ENCODE measurements at regions not wholly inside any gene's neighbourhood (a gene's known extent, or its start where the extent isn't known, plus 50 kb on each side); places are given as distances from the start of the nearest gene placed in this dataset.

DNA sequence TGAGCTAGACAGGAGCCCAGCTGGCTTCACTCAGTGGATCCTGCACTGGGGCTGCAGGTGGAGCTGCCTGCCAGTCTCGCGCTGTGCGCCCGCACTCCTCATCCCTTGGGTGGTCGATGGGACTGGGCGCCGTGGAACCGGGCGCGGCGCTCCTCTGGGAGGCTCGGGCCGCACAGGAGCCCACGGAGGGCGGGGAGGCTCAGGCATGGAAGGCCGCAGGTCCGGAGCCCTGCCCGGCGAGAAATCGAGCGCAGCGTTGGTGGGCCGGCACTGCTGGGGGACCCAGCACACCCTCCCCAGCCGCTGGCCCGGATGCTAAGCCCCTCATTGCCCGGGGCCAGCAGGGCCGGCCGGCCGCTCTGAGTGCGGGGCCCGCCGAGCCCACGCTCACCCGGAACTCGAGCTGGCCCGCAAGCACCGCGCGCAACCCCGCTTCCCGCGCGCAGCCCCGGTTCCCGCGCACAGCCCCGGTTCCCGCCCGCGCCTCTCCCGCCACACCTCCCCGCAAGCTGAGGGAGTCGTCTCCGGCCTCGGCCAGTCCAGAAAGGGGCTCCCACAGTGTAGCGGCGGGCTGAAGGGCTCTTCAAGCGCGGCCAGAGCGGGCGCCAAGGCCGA is 1130.5 kb upstream of the FLRT2 start:
- Histone ChIP-seq H3K4me3 (ENCODE audit: low read length) (no peak overlapping the region), H3K79me2 (replicated peaks; ENCODE audit: insufficient read depth, low read length) (no peaks in the 10 kb centered on the region), H3K9me2 (ENCODE audit: insufficient read depth, low read length) (no peaks in the 10 kb centered on the region), H3K9ac (ENCODE audit: low read length) (no peak overlapping the region), H3K27me3 (ENCODE audit: insufficient read depth, low read depth, low read length) (no peaks in the 10 kb centered on the region), H4K20me1 (ENCODE audit: insufficient read depth) (no peaks in the 10 kb centered on the region), H3K36me3 (ENCODE audit: insufficient read depth, low read length) (no peaks in the 10 kb centered on the region), H3K27ac (ENCODE audit: low read length) (no peak overlapping the region), H2AFZ (ENCODE audit: low read depth, low read length) (no peak overlapping the region), H3F3A (ENCODE audit: insufficient read depth, low read length, poor library complexity, severe bottlenecking) (no peaks in the 10 kb centered on the region), H3K9me3 (ENCODE audit: low read length) (no peaks in the 10 kb centered on the region), H3K4me2 (ENCODE audit: low read length) (no peak overlapping the region)
- TF ChIP-seq, protein P1, sequence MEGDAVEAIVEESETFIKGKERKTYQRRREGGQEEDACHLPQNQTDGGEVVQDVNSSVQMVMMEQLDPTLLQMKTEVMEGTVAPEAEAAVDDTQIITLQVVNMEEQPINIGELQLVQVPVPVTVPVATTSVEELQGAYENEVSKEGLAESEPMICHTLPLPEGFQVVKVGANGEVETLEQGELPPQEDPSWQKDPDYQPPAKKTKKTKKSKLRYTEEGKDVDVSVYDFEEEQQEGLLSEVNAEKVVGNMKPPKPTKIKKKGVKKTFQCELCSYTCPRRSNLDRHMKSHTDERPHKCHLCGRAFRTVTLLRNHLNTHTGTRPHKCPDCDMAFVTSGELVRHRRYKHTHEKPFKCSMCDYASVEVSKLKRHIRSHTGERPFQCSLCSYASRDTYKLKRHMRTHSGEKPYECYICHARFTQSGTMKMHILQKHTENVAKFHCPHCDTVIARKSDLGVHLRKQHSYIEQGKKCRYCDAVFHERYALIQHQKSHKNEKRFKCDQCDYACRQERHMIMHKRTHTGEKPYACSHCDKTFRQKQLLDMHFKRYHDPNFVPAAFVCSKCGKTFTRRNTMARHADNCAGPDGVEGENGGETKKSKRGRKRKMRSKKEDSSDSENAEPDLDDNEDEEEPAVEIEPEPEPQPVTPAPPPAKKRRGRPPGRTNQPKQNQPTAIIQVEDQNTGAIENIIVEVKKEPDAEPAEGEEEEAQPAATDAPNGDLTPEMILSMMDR (IDR thresholded peaks at IDR 0.05; ENCODE audit: poor library complexity, severe bottlenecking): no peak
- TF ChIP-seq SMC3 (conservative IDR thresholded peaks at IDR 0.05; ENCODE audit: poor library complexity): no peak
- TF ChIP-seq MXI1 (conservative IDR thresholded peaks at IDR 0.05; ENCODE audit: poor library complexity, severe bottlenecking): no peak
- no peak for TF ChIP-seq EZH2 (IDR thresholded peaks at IDR 0.05; ENCODE audit: borderline replicate concordance, insufficient read depth, low read length, poor library complexity, severe bottlenecking)
- TF ChIP-seq RAD21 (conservative IDR thresholded peaks at IDR 0.05): no peak
- TF ChIP-seq POLR2AphosphoS5 (IDR thresholded peaks at IDR 0.05): no peak
- no peak for TF ChIP-seq TAF1 (IDR thresholded peaks at IDR 0.05; ENCODE audit: low read depth)
- TF ChIP-seq EP300 (conservative IDR thresholded peaks at IDR 0.05; ENCODE audit: poor library complexity, severe bottlenecking): no peak
- TF ChIP-seq, protein P2, sequence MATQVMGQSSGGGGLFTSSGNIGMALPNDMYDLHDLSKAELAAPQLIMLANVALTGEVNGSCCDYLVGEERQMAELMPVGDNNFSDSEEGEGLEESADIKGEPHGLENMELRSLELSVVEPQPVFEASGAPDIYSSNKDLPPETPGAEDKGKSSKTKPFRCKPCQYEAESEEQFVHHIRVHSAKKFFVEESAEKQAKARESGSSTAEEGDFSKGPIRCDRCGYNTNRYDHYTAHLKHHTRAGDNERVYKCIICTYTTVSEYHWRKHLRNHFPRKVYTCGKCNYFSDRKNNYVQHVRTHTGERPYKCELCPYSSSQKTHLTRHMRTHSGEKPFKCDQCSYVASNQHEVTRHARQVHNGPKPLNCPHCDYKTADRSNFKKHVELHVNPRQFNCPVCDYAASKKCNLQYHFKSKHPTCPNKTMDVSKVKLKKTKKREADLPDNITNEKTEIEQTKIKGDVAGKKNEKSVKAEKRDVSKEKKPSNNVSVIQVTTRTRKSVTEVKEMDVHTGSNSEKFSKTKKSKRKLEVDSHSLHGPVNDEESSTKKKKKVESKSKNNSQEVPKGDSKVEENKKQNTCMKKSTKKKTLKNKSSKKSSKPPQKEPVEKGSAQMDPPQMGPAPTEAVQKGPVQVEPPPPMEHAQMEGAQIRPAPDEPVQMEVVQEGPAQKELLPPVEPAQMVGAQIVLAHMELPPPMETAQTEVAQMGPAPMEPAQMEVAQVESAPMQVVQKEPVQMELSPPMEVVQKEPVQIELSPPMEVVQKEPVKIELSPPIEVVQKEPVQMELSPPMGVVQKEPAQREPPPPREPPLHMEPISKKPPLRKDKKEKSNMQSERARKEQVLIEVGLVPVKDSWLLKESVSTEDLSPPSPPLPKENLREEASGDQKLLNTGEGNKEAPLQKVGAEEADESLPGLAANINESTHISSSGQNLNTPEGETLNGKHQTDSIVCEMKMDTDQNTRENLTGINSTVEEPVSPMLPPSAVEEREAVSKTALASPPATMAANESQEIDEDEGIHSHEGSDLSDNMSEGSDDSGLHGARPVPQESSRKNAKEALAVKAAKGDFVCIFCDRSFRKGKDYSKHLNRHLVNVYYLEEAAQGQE (IDR thresholded peaks at IDR 0.05; ENCODE audit: borderline replicate concordance): no peak

DNA sequence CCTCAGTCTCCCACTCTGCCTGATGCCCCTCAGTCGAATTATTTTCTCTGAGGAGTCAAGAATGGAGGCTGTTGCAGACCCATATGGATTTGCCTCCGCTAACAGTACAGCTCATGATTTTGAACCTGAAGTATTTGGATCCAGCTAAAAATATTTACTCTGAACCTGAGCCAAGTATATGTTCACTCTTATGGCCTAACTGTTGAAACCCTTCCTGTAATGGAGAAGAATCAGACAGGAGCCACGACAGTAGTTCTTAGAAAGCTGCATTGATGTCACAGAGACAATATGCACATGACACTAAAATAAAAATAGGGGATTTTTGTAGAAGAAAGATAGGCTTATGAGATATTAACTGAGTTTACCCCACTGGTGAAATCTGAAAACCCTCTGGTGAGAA is 1128.3 kb upstream of the FLRT2 start:
- no peaks in the 10 kb centered on the region for H3K9me3 ChIP-seq (ENCODE audit: low read length)

More for the DNA sequence above, 1128.3 kb upstream of the FLRT2 start:
- TF ChIP-seq RAD21 (conservative IDR thresholded peaks at IDR 0.05) (no peak), EZH2 (IDR thresholded peaks at IDR 0.05; ENCODE audit: borderline replicate concordance, insufficient read depth, low read length, poor library complexity, severe bottlenecking) (no peak), EP300 (conservative IDR thresholded peaks at IDR 0.05; ENCODE audit: poor library complexity, severe bottlenecking) (no peak), TAF1 (IDR thresholded peaks at IDR 0.05; ENCODE audit: low read depth) (no peak), SMC3 (conservative IDR thresholded peaks at IDR 0.05; ENCODE audit: poor library complexity) (no peak), POLR2AphosphoS5 (IDR thresholded peaks at IDR 0.05) (no peak), MXI1 (conservative IDR thresholded peaks at IDR 0.05; ENCODE audit: poor library complexity, severe bottlenecking) (no peak)
- TF ChIP-seq, protein P1 (IDR thresholded peaks at IDR 0.05; ENCODE audit: poor library complexity, severe bottlenecking): no peak
- TF ChIP-seq, protein P2 (IDR thresholded peaks at IDR 0.05; ENCODE audit: borderline replicate concordance): no peak
- Histone ChIP-seq H3K9ac (ENCODE audit: low read length) (no peak overlapping the region), H3K27ac (ENCODE audit: low read length) (no peak overlapping the region), H3K9me2 (ENCODE audit: insufficient read depth, low read length) (no peaks in the 10 kb centered on the region), H3K27me3 (ENCODE audit: insufficient read depth, low read depth, low read length) (no peaks in the 10 kb centered on the region), H4K20me1 (ENCODE audit: insufficient read depth) (no peaks in the 10 kb centered on the region), H3K4me2 (ENCODE audit: low read length) (no peak overlapping the region), H3K36me3 (ENCODE audit: insufficient read depth, low read length) (no peaks in the 10 kb centered on the region), H2AFZ (ENCODE audit: low read depth, low read length) (no peak overlapping the region), H3F3A (ENCODE audit: insufficient read depth, low read length, poor library complexity, severe bottlenecking) (no peaks in the 10 kb centered on the region), H3K4me3 (ENCODE audit: low read length) (no peak overlapping the region), H3K79me2 (replicated peaks; ENCODE audit: insufficient read depth, low read length) (no peaks in the 10 kb centered on the region)
